HG03520 (cell line): ENCODE measurements at regions not wholly inside any gene's neighbourhood (a gene's known extent, or its start where the extent isn't known, plus 50 kb on each side); places are given as distances from the start of the nearest gene placed in this dataset.
"Not testable (repeated sequence)": the region's sequence is repeated elsewhere in the genome, so short reads cannot be mapped to it uniquely, and the experiment has no call there.

Experiments used
- ATAC-seq: cut with Tn5 transposase; IDR thresholded peaks from one replicate; pipeline ENCODE4 v1.9.1; 2021; ENCODE audit warnings: mild to moderate bottlenecking, moderate library complexity; ENCODE audit not compliant: unreplicated experiment

DNA sequence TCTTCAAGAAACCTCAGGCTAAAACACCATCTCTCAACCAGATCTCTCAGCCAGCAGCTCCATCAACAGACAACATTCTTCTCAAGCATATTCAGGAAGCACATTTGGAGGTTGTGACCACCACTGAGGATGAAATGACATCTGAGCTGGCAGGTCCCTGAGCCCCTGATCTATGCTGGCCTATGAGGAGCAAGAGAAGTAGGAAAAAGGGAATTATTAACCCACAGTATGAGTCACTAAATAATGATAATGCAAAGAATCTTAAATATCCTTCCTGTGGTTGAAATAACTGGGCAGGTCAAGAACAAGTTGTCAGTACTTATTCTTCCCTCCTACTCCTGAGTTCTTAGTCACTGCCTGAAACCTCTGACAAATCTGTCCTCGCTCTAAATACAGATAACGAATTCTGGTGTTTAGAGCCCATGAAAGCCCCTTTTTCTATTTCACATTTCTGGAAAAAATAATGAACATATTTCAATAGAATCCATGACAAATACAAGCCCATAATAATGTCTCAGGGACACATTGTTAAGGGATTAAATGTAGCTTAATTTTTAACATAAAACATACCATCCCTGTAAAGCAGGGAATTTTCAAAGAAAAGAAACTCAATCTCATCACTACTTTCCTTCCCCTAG, 225.8 kb upstream of the IRS2 start:
- ATAC-seq: no peak

DNA sequence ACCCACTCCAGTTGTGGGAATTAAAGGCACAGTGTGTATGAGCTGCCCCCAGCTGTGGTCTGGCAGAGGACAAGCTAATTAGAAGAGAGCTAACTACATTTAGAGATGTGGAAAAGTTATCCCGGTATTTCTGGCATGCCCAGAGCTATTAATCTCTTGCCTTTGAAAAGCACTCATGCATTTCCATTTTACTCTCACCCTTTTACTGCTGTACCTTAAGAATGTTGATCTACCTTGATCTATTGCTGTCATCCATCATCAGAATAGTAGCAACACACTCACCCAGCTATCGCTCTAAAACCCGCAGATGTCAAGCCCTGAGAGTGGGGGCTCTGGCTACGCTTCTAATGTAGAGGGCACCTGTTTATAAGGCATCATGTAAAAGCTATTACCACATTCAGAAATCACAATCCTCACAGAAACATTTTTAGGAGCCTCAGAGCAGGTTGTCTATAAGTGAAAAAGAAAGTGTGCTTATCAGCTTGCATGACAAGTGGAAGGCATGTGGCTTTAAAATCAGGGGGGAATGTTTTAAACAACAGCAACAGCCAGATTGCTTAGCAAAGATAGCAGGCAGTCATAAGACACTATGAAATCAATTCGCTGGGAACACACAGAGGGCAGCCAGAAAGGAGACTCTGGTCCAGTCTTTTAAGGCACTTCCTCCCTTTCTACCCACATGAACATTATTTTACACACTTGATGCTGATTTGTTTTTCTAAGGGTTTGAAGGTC, 224.2 kb upstream of the IRS2 start:
- no peak for ATAC-seq

DNA sequence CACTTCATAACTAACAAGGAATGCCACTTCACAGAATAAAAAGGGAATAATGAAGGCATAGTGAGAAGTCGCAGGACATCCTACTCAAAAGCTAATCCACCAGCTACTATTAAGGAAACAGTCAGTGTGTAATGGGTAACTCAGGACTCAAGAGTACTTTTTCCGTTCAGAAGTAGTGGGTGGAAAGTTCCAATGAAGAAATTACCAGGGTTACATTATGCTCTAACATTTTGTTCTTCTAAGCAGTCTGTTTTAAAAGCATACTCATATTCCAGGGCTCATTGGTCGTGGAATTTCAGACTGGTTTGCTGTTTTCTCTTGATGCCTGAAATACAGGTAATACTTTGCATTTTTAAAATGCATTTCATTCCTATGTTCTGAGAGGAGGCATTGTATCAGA, 222.4 kb upstream of the IRS2 start:
- ATAC-seq: no peak

- no peak for ATAC-seq
Measured at GRCh38 chr13:110006304-110006703, 219.9 kb upstream of the IRS2 start.

GRCh38 chr13:110005563-110005962, 219.2 kb upstream of the IRS2 start:
- ATAC-seq: no peak

DNA sequence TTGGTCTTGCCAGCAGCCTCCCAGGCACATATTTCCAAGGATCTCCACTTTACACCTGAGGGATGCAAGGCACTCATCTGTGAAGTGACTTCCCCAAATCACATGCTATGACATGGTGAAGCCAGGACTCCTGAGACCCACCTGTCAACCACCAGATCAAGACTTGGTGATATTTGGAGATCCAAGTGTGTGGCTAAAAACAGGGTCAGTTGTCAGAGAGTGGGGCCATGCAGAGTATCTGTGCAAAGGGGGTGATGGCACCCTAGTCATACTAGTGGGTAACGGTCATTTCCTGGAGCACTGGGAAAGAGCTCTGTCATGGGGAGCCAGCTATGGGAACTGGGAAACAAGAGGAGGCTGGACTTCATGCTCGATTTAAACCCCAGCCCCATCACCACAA, 218.4 kb upstream of the IRS2 start:
- no peak for ATAC-seq

- ATAC-seq: no peak
Measured at GRCh38 chr13:110001670-110002275, 215.4 kb upstream of the IRS2 start.

GRCh38 chr13:110000534-110001345, 214.4 kb upstream of the IRS2 start:
- no peak for ATAC-seq

GRCh38 chr13:109999659-110000533, 213.5 kb upstream of the IRS2 start:
- ATAC-seq: no peak

GRCh38 chr13:109998684-109999533, 212.5 kb upstream of the IRS2 start:
- no peak for ATAC-seq

DNA sequence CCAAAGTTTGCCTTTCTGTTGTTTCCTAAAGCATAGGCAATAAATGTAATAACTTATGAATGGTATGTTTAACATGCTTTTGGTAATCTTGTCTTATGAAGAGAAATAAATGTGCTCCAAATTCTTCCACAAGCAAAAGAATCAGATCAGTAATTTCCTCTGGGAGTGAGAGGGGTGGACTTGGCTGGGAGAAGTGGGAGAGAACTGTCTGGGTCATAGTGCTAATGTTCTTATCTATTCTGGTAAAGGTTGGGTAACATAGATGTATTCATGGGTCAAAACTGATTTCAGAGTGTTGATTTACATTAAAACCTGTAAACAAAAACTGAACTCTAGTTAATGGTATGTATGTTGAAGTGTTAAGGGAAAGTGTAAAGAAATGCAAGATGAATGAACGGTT, 211.7 kb upstream of the IRS2 start:
- ATAC-seq: no peak

- ATAC-seq: not testable (repeated sequence)
Measured at GRCh38 chr13:109997056-109997595, 210.7 kb upstream of the IRS2 start.

DNA sequence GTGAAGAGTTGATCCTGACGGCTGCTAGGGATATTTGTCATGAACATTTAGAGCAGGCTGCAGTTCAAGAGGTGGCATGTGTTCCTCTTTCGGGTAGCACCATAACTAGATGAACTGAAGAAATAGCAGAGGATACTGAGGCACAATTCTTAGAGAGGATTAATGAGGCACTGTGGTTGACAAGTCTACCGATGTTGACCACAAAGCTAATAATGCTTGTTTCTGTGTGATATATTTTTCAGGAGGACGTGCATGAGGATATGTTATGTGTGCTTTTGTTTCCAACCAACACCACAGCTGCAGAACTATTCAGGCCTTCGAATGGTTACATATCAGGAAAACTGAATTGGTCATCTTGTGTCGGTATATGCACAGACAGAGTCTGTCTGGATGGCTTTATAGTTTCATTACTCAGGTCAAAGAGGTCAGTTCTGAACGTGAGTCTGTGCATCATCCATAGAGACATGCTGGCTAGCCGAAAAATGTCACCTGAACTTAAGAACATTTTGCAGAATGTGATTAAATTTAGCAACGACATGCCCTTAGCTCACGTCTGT, 210.1 kb upstream of the IRS2 start:
- no peak for ATAC-seq

- no peak for ATAC-seq
Measured at GRCh38 chr13:109995578-109995977, 209.2 kb upstream of the IRS2 start.

DNA sequence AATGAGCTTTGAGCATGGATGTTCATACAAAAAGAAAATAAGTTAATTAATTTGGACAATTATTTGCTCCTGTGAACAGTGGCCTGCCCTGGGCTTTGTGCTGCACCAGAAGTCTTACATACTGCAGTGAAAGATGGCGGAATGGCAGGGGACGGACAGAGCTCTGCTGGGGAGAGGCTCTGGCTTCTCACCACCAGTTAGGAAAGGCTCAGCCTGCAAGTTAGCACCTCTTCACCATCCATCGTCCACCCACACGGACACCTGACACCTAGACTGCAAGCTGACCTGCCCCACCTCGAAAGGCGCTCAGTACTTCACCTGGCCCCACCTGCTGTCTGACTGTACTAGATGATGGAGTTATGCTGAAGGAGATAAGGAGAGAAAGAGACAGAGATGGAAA, 203.9 kb upstream of the IRS2 start:
- no peak for ATAC-seq

DNA sequence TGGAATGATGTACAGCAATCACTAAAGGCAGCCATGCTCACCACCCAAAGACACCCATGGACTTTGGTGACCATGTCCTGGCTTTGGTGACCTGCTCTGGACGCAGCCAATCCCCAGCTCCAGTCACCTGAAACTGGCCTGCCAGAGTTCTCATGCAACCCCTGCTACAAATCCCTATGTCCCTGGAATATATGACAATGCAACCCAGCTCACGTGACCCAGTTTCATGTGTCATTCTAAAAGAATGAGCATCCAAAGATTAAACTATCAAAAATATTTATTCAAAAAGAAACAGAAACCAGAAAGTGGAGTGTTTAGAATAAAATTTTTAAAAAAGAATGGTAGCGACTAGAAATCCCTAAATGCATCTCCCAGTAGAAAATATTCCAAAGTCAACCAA, 203.3 kb upstream of the IRS2 start:
- no peak for ATAC-seq

GRCh38 chr13:109989155-109989554, 202.8 kb upstream of the IRS2 start:
- no peak for ATAC-seq

DNA sequence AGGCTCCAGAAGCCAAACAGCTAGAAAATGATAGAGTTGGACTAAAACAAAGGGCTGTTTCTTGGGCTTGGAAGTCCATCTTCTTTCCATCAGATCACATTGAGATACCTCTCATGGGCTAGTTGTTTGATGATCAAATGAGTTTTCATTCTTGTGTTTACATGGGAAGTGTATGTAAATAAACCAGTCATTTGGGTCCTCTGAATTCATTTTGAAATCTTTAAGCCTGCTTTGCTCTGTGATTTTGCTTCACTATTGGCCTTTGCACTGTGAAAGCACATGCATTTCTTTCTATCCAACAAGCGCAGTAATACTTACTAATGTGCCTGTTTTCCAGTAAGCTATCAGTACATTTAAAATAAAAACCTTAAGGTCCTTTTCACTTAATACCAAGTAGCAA, 200.5 kb upstream of the IRS2 start:
- no peak for ATAC-seq

- no peak for ATAC-seq
Measured at GRCh38 chr13:109985871-109986450, 199.6 kb upstream of the IRS2 start.
